SK-N-MC (cell line): ENCODE measurements at regions not wholly inside any gene's neighbourhood (a gene's known extent, or its start where the extent isn't known, plus 50 kb on each side); places are given as distances from the start of the nearest gene placed in this dataset.

Experiments
- EZH2 ChIP-seq: fragments of 200-600 bp; sonication (generic); IDR thresholded peaks from one replicate; pipeline ENCODE4 v1.6.1; 2017; ENCODE audit warnings: antibody characterized with exemption
- FOXP2 ChIP-seq: optimal IDR thresholded peaks from 2 replicates; pipeline ENCODE3; 2011; ENCODE audit warnings: mild to moderate bottlenecking, moderate library complexity; ENCODE audit not compliant: insufficient read depth; ENCODE audit errors: extremely low read length, control extremely low read depth
- POLR2AphosphoS5 ChIP-seq: IDR thresholded peaks from 2 replicates; pipeline ENCODE4 v1.6.1; 2012; ENCODE audit warnings: mild to moderate bottlenecking, low read depth, low read length, borderline replicate concordance

DNA sequence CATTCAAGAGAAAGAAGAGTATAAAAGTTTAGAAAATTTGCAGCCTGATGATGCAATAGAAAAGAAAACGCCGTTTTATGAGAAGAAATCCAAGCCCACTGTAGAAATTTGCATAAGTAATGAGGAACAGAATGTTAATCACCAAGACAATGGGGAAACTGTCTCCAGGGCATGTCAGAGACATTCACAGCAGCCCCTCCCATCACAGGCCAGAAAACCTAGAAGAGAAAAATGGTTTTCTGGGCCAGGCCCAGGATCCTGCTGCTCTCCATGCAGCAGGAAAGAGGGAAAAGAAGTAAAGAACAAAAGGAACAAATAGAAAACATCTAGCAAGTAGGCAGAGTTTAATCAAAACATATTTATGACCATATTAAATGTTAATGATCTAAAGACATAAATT lies 119.0 kb downstream of the ANKRD50 start:
- TF ChIP-seq EZH2 (no peak), POLR2AphosphoS5 (no peak), FOXP2 (no peak)
